A673 (cell line): ENCODE measurements at regions not wholly inside any gene's neighbourhood (a gene's known extent, or its start where the extent isn't known, plus 50 kb on each side); places are given as distances from the start of the nearest gene placed in this dataset.

Experiments
- CTCF ChIP-seq: fragments of 300-800, 200-600 bp; sonication (generic); conservative IDR thresholded peaks from 2 replicates; pipeline ENCODE4 v1.5.1; 2017; ENCODE audit warnings: low read depth, mild to moderate bottlenecking, antibody characterized with exemption, low read length, moderate library complexity, mixed read lengths
- EZH2 ChIP-seq: fragments of 200-600 bp; sonication (generic); IDR thresholded peaks from 2 replicates; pipeline ENCODE4 v1.6.1; 2017; ENCODE audit warnings: borderline replicate concordance, low read depth, mild to moderate bottlenecking, mixed read lengths, antibody characterized with exemption, low read length; ENCODE audit not compliant: poor library complexity, severe bottlenecking

- TF ChIP-seq CTCF (no peak), EZH2 (no peak)
These were observed 145.5 kb upstream of the PDE1C start for GRCh38 chr7:32215697-32216096.
